HepG2 (cell line): ENCODE measurements at regions not wholly inside any gene's neighbourhood (a gene's known extent, or its start where the extent isn't known, plus 50 kb on each side); places are given as distances from the start of the nearest gene placed in this dataset.
A peak's percentile ranks its signal among the peaks of the same experiment; 100 is the strongest.

ENCODE experiments used
- ATAC-seq: fragments of 200-7000 bp; cut with Tn5 transposase; 3 replicates; pipeline ENCODE4 v1.9.1; 2020; ENCODE audit warnings: mild to moderate bottlenecking, moderate library complexity
- BruUV-seq: library from RNA; stranded (reverse); fragments of 400-500 nt; replicated peaks from 2 replicates; lab custom pipeline; 2021; lab: Mats Ljungman, UMichigan
- CTCF ChIA-PET: fragments of 300-600 bp; formaldehyde crosslinking; extraction: SDS; loops from one replicate; lab custom pipeline; 2021; ENCODE audit warnings: low total read pairs, inconsistent platforms, low intra/inter-chr PET ratio; lab: Yijun Ruan, JAX
- POLR2A ChIA-PET: fragments of 350-600 bp; sonication (Branson Sonifier 250); formaldehyde crosslinking; loops from one replicate; lab custom pipeline; 2020; ENCODE audit warnings: antibody characterized with exemption, inconsistent platforms; lab: Yijun Ruan, JAX
- DNase-seq: peaks from one replicate; pipeline ENCODE4 v3.0.0-alpha.2; 2015; ENCODE audit warnings: low spot score
- FAIRE-seq: peaks from 3 replicates; lab custom pipeline; 2011; peaks lifted over from hg19 to GRCh38; lab: Jason Lieb, UNC
- H2AFZ ChIP-seq: one replicate; pipeline ENCODE4 v1.6.1; 2011; ENCODE audit warnings: low read length, inconsistent platforms
- H3K27ac ChIP-seq: fragments of 300-600 bp; 3 replicates; pipeline ENCODE4 v1.8.0; 2011; ENCODE audit warnings: mixed run types, mild to moderate bottlenecking, mixed read lengths, low read length, inconsistent platforms; ENCODE audit not compliant: insufficient read depth; ENCODE audit errors: extremely low read length
- H3K27me3 ChIP-seq, 2 experiments: fragments of 200-600 bp in 1 of 2; 2 replicates in 1 of 2; 3 replicates in 1 of 2; pipeline versions ENCODE4 v1.6.0 to v1.8.0; 2011; ENCODE audit warnings: low read length in 2 of 2, mild to moderate bottlenecking in 2 of 2, moderate library complexity in 2 of 2, inconsistent platforms in 1 of 2; ENCODE audit not compliant: insufficient read depth in 2 of 2, control insufficient read depth in 1 of 2
- H3K36me3 ChIP-seq, 2 experiments: fragments of 200-600 bp in 1 of 2; replicated peaks in 1 of 2; 2 replicates in 1 of 2; 3 replicates in 1 of 2; pipeline versions ENCODE4 v1.5.1 to v1.8.0; 2011; ENCODE audit warnings: low read length in 2 of 2, inconsistent platforms in 1 of 2; ENCODE audit not compliant: insufficient read depth in 2 of 2, control insufficient read depth in 1 of 2
- H3K4me1 ChIP-seq: 2 replicates; pipeline ENCODE4 v1.5.1; 2012; ENCODE audit warnings: low read length, inconsistent platforms; ENCODE audit not compliant: insufficient read depth
- H3K4me2 ChIP-seq: 2 replicates; pipeline ENCODE4 v1.6.0; 2011; ENCODE audit warnings: low read depth, low read length, inconsistent platforms
- H3K4me3 ChIP-seq, 3 experiments: fragments of 200-600 bp in 1 of 3; sonication (generic), shearing (Covaris generic) in 1 of 3; replicated peaks in 1 of 3; 2 replicates each; pipeline ENCODE4 v1.5.1; 2011 to 2016; ENCODE audit warnings: low read length in 3 of 3, inconsistent platforms in 2 of 3, low read depth in 2 of 3, mild to moderate bottlenecking in 2 of 3, control low read depth in 1 of 3, mixed read lengths in 1 of 3; ENCODE audit not compliant: insufficient read depth in 1 of 3
- H3K79me2 ChIP-seq: one replicate; pipeline ENCODE4 v1.6.1; 2011; ENCODE audit warnings: low read length, inconsistent platforms; ENCODE audit not compliant: insufficient read depth
- H3K9ac ChIP-seq: 2 replicates; pipeline ENCODE4 v1.6.0; 2011; ENCODE audit warnings: mild to moderate bottlenecking, low read depth, low read length, inconsistent platforms; ENCODE audit not compliant: insufficient read depth
- H3K9me3 ChIP-seq: 2 replicates; pipeline ENCODE4 v1.5.1; 2012; ENCODE audit warnings: mild to moderate bottlenecking, low read length
- H4K20me1 ChIP-seq: 2 replicates; pipeline ENCODE4 v1.6.0; 2011; ENCODE audit warnings: inconsistent platforms, mild to moderate bottlenecking, low read length, moderate library complexity; ENCODE audit not compliant: insufficient read depth
- GABPB1 ChIP-seq: IDR thresholded peaks from 2 replicates; pipeline ENCODE4 v1.6.1; 2016; ENCODE audit warnings: mild to moderate bottlenecking, missing genetic modification reagents, moderate library complexity, missing compliant biosample characterization
- KLF6 ChIP-seq: IDR thresholded peaks from 2 replicates; pipeline ENCODE4 v1.8.0; 2016; ENCODE audit warnings: missing biosample characterization, missing genetic modification reagents
- RAD21 ChIP-seq: fragments of 450-650 bp; formaldehyde crosslinking; IDR thresholded peaks from 2 replicates; pipeline ENCODE4 v1.5.0; 2020; ENCODE audit warnings: mild to moderate bottlenecking
- SMARCC2 ChIP-seq: fragments of 450-650 bp; IDR thresholded peaks from 2 replicates; pipeline ENCODE4 v1.6.1; 2017; ENCODE audit warnings: antibody characterized with exemption, mild to moderate bottlenecking
- SMC3 ChIP-seq: IDR thresholded peaks from 2 replicates; pipeline ENCODE4 v1.6.1; 2011; ENCODE audit warnings: low read length, improper control_type of control experiment
- SPEN ChIP-seq: sonication (generic); formaldehyde crosslinking; IDR thresholded peaks from 2 replicates; pipeline ENCODE4 v1.5.1; 2020; ENCODE audit warnings: low read depth, mild to moderate bottlenecking, missing genetic modification reagents
- STAG1 ChIP-seq: sonication (generic); formaldehyde crosslinking; IDR thresholded peaks from 2 replicates; pipeline ENCODE4 v1.4.0; 2020; ENCODE audit warnings: missing genetic modification reagents
- TGIF2 ChIP-seq: IDR thresholded peaks from 2 replicates; pipeline ENCODE4 v1.6.1; 2016; ENCODE audit warnings: control low read depth, missing compliant biosample characterization
- ZFP1 ChIP-seq: IDR thresholded peaks from 2 replicates; pipeline ENCODE4 v1.6.1; 2016
- ZNF101 ChIP-seq: sonication (generic); formaldehyde crosslinking; IDR thresholded peaks from 2 replicates; pipeline ENCODE4 v1.4.0; 2020; ENCODE audit warnings: mild to moderate bottlenecking, low read depth, missing genetic modification reagents, borderline replicate concordance
- ZNF282 ChIP-seq: fragments of 450-650 bp; IDR thresholded peaks from 2 replicates; pipeline ENCODE4 v1.6.1; 2018; ENCODE audit not compliant: partially characterized antibody
- ZNF335 ChIP-seq: sonication (generic); formaldehyde crosslinking; IDR thresholded peaks from 2 replicates; pipeline ENCODE4 v1.4.0; 2020; ENCODE audit warnings: missing genetic modification reagents
- WGBS: methylation state at CpG from one replicate; pipeline ENCODE4 v1.1.6; 2017; ENCODE audit warnings: low lambda C conversion rate; 5-methylcytosine and 5-hydroxymethylcytosine counted together
- in situ Hi-C: cut with HindIII; loops from 2 replicates; pipeline ENCODE4 v1.10.0; 2017; ENCODE audit warnings: low pct_unique_long_range_greater_than_20kb; ENCODE audit not compliant: extremely low pct_ligation_motif_present
- intact Hi-C: fragments of 100-400 bp; cut with micrococcal nuclease; formaldehyde crosslinking; loops from one replicate; pipeline ENCODE4 v1.10.0; 2022; ENCODE audit not compliant: unreplicated experiment
- TF ChIP-seq, protein P1 (sequence below): sonication (generic); formaldehyde crosslinking; IDR thresholded peaks from 2 replicates; pipeline ENCODE4 v1.5.0; 2020; ENCODE audit warnings: mild to moderate bottlenecking, missing genetic modification reagents, moderate library complexity
- TF ChIP-seq, protein P2 (sequence below): sonication (generic); formaldehyde crosslinking; IDR thresholded peaks from 2 replicates; pipeline ENCODE4 v1.5.1; 2020; ENCODE audit warnings: mild to moderate bottlenecking, missing genetic modification reagents
- TF ChIP-seq, protein P3 (sequence below): sonication (generic); formaldehyde crosslinking; IDR thresholded peaks from 2 replicates; pipeline ENCODE4 v1.4.0; 2020; ENCODE audit warnings: missing genetic modification reagents
- TF ChIP-seq, protein P4 (sequence below), 2 experiments: sonication (generic) in 1 of 2; formaldehyde crosslinking in 1 of 2; IDR thresholded peaks; 2 replicates each; pipeline versions ENCODE4 v1.4.0 to v1.6.1; 2018 to 2020; ENCODE audit warnings: missing genetic modification reagents in 2 of 2, borderline replicate concordance in 1 of 2, low read depth in 1 of 2, mild to moderate bottlenecking in 1 of 2, missing biosample characterization in 1 of 2

DNA sequence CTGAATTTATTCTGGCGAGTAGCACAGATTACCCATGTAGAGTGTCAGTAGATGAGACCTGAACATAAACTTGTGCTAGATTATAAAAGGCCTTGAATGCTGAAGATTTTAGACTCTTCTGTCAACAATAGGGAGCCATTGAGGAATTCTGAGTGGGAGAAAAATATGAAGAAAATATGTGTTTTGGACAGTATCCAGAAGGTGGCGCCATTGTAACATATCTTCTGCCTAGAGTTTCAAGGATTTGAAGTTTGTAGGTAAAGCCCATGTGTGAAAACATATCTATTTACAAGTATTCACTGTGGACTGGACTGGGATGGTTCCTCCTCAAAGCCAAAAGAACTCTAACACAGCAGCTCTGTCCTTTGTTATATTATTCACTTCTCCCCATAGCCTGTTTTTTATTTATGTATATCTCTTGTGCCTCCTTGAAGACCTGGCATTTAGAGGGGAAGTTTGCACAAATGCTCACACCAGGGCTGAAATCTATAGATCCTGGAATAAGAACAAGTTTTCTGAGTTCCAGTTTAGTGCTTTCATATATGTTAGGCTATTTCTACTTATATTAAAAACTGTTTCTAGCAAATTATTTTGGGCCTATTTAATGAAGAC is 124.9 kb downstream of the RDH14 start:
- DNase-seq (peak; percentile 58), ATAC-seq (peak; percentile 59), FAIRE-seq (peak; percentile 62)
- CTCF ChIA-PET: interaction anchor here (1.2 kb wide), 2 partner anchors 927 to 1428 kb away, joined by 5 to 6 read pairs; no protein-coding TSS in a partner anchor
- in situ Hi-C loops: no loop called here
- whole genome bisulfite sequencing: 0% methylated on average over 2 of the region's 2 CpGs
- H3K79me2 ChIP-seq: no peaks in the 10 kb centered on the region
- no peak overlapping the region for H3K27ac ChIP-seq
- H3K4me1 ChIP-seq: no peaks in the 10 kb centered on the region
- no peak overlapping the region for H3K9ac ChIP-seq
- no TSS peak for BruUV-seq
- POLR2A ChIA-PET: no interaction called here
- H4K20me1 ChIP-seq: no peaks in the 10 kb centered on the region
- H3K4me2 ChIP-seq: no peak overlapping the region
- H3K36me3 ChIP-seq: no peaks in the 10 kb centered on the region
- 0 out of 5 replicates have a peak, but pooled peaks cover 0 to 10% of the 10 kb centered on the region in 2 experiments for H3K27me3 ChIP-seq
- intact Hi-C loops: loop anchor here (1.0 to 10.0 kb wide), 3 partner anchors 315 to 1429 kb away; no protein-coding TSS in a partner anchor
- no peak overlapping the region for H2AFZ ChIP-seq
- no peak overlapping the region for H3K4me3 ChIP-seq
- H3K9me3 ChIP-seq: no peaks in the 10 kb centered on the region
- TF ChIP-seq GABPB1 (CRISPR knock-in tag) (no peak), ZNF335 (CRISPR knock-in tag) (no peak), SMC3 (peak; percentile 26; the same call in 1 of the 2 replicates), KLF6 (no peak), STAG1 (CRISPR knock-in tag) (peak; percentile 76), RAD21 (CRISPR knock-in tag) (0 out of 2 replicates have a peak, but pooled peaks have one; percentile 31), TGIF2 (0 out of 2 replicates have a peak, but pooled peaks have one; percentile 24), SMARCC2 (no peak), ZNF101 (CRISPR knock-in tag) (no peak), ZFP1 (no peak), SPEN (CRISPR knock-in tag) (no peak), ZNF282 (no peak)
- TF ChIP-seq, protein P1, sequence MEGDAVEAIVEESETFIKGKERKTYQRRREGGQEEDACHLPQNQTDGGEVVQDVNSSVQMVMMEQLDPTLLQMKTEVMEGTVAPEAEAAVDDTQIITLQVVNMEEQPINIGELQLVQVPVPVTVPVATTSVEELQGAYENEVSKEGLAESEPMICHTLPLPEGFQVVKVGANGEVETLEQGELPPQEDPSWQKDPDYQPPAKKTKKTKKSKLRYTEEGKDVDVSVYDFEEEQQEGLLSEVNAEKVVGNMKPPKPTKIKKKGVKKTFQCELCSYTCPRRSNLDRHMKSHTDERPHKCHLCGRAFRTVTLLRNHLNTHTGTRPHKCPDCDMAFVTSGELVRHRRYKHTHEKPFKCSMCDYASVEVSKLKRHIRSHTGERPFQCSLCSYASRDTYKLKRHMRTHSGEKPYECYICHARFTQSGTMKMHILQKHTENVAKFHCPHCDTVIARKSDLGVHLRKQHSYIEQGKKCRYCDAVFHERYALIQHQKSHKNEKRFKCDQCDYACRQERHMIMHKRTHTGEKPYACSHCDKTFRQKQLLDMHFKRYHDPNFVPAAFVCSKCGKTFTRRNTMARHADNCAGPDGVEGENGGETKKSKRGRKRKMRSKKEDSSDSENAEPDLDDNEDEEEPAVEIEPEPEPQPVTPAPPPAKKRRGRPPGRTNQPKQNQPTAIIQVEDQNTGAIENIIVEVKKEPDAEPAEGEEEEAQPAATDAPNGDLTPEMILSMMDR: peak; percentile 76
- TF ChIP-seq, protein P2, sequence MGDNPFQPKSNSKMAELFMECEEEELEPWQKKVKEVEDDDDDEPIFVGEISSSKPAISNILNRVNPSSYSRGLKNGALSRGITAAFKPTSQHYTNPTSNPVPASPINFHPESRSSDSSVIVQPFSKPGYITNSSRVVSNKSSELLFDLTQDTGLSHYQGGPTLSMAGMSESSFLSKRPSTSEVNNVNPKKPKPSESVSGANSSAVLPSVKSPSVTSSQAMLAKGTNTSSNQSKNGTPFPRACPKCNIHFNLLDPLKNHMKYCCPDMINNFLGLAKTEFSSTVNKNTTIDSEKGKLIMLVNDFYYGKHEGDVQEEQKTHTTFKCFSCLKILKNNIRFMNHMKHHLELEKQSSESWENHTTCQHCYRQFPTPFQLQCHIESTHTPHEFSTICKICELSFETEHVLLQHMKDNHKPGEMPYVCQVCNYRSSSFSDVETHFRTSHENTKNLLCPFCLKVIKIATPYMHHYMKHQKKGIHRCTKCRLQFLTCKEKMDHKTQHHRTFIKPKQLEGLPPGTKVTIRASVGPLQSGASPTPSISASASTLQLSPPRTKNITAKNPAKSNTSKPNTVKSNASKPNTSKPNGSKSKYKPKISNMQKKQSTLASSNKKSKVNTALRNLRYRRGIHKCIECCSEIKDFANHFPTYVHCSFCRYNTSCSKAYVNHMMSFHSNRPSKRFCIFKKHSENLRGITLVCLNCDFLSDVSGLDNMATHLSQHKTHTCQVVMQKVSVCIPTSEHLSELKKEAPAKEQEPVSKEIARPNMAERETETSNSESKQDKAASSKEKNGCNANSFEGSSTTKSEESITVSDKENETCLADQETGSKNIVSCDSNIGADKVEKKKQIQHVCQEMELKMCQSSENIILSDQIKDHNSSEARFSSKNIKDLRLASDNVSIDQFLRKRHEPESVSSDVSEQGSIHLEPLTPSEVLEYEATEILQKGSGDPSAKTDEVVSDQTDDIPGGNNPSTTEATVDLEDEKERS (CRISPR knock-in tag): no peak
- TF ChIP-seq, protein P3, sequence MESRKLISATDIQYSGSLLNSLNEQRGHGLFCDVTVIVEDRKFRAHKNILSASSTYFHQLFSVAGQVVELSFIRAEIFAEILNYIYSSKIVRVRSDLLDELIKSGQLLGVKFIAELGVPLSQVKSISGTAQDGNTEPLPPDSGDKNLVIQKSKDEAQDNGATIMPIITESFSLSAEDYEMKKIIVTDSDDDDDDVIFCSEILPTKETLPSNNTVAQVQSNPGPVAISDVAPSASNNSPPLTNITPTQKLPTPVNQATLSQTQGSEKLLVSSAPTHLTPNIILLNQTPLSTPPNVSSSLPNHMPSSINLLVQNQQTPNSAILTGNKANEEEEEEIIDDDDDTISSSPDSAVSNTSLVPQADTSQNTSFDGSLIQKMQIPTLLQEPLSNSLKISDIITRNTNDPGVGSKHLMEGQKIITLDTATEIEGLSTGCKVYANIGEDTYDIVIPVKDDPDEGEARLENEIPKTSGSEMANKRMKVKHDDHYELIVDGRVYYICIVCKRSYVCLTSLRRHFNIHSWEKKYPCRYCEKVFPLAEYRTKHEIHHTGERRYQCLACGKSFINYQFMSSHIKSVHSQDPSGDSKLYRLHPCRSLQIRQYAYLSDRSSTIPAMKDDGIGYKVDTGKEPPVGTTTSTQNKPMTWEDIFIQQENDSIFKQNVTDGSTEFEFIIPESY (CRISPR knock-in tag): no peak
- TF ChIP-seq, protein P4, sequence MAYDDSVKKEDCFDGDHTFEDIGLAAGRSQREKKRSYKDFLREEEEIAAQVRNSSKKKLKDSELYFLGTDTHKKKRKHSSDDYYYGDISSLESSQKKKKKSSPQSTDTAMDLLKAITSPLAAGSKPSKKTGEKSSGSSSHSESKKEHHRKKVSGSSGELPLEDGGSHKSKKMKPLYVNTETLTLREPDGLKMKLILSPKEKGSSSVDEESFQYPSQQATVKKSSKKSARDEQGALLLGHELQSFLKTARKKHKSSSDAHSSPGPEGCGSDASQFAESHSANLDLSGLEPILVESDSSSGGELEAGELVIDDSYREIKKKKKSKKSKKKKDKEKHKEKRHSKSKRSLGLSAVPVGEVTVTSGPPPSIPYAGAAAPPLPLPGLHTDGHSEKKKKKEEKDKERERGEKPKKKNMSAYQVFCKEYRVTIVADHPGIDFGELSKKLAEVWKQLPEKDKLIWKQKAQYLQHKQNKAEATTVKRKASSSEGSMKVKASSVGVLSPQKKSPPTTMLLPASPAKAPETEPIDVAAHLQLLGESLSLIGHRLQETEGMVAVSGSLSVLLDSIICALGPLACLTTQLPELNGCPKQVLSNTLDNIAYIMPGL (CRISPR knock-in tag; IDR thresholded peaks at IDR 0.05; ENCODE audit: borderline replicate concordance in 1 of 2, low read depth in 1 of 2): peak in 1 of 2 experiments; percentile 31; a peak in 1 of 4 replicates
